ENCODE measurements at regions not wholly inside any gene's neighbourhood (a gene's known extent, or its start where the extent isn't known, plus 50 kb on each side); places are given as distances from the start of the nearest gene placed in this dataset.

GRCh38 chr7:79732535-79732934, 279.1 kb upstream of the MAGI2 start:
- no peak overlapping the region for H3K4me3 ChIP-seq (ENCODE audit: control insufficient read depth, low read depth, low read length)
- DNase-seq (ENCODE audit: low read depth), result no peak
- TF ChIP-seq CTCF (IDR thresholded peaks at IDR 0.05; ENCODE audit: control insufficient read depth, insufficient read depth, low read depth, low read length, missing control alignments), result no peak

DNA sequence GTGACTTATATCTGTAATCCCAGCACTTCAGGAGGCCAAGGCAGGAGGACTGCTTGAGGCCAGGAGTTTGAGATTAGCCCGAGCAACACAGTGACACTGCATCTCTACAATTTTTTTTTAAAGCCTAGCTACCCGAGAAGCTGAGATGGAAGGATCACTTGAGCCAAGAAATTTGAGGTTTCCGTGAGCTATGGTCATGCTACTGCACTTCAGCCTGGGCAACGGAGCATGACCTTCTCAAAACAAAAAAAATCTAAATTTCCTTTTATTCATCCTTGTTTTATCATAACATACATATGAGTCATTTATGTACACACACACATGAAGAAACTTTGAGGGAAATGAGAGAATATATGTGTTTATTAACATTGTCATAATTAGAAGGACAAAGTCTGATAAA, 277.5 kb upstream of the MAGI2 start:
- TF ChIP-seq CTCF (IDR thresholded peaks at IDR 0.05; ENCODE audit: control insufficient read depth, insufficient read depth, low read depth, low read length, missing control alignments), result no peak
- DNase-seq (ENCODE audit: low read depth), result no peak
- no peak overlapping the region for H3K4me3 ChIP-seq (ENCODE audit: control insufficient read depth, low read depth, low read length)

DNA sequence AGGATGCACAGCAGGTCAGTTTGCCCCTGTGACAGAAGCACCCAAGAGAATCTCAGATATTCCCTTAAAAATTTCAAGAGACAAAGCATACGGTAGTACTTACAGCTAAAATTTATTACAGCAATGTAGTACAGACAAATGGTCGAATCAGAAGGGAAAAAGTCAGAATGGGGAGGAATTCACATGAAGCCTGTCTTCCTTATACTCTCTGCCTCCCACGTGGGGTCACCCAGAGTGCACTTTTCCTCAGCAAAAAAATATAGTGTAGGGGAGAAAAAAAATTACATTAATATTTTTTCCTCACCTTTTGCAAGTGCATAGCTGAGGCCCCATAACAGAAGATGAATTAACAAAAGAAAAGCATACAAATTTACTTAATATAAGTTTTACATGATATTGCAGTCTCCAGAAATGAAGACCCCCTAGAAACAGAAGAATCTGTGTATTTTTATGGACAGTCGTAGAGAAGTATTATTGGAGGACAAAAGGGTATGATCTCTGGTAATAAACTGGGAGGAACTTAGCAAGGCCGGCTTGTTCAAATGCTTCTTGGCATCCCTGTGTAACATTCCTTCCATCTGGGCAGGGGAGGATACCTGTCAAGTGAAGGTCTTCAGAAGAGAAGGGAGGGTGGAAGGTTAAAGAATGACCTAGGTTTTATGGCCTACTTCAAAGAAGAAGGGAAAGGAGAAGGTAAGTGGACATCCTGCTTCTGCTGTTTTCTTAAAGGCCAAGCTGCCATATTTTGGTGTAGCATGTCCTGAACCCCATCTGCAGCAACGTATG, 270.6 kb upstream of the MAGI2 start:
- DNase-seq (ENCODE audit: low read depth), result no peak
- H3K4me3 ChIP-seq (ENCODE audit: control insufficient read depth, low read depth, low read length), result no peak overlapping the region
- no peak for TF ChIP-seq CTCF (IDR thresholded peaks at IDR 0.05; ENCODE audit: control insufficient read depth, insufficient read depth, low read depth, low read length, missing control alignments)

GRCh38 chr7:79722217-79722616, 268.8 kb upstream of the MAGI2 start:
- H3K4me3 ChIP-seq (ENCODE audit: control insufficient read depth, low read depth, low read length), result no peak overlapping the region
- TF ChIP-seq CTCF (IDR thresholded peaks at IDR 0.05; ENCODE audit: control insufficient read depth, insufficient read depth, low read depth, low read length, missing control alignments), result no peak
- DNase-seq (ENCODE audit: low read depth), result no peak

DNA sequence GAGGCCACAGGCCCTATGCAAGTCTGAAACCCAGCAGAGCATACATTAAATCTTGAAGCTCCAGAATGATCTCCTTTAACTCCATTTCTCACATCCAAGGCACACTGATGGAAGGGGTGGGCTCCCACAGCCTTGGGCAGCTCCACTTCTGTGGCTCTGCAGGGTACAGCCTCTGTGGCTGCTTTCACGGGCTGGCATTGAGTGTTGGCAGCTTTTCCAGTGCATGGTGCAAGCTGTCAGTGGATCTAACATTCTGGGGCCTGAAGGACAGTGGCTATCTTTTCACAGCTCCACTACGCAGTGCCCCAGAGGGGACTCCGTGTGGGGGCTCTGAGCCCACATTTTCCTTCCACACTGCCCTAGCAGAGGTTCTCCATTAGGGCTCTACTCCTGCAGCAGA, 265.7 kb upstream of the MAGI2 start:
- no peak for DNase-seq (ENCODE audit: low read depth)
- no peak overlapping the region for H3K4me3 ChIP-seq (ENCODE audit: control insufficient read depth, low read depth, low read length)
- no peak for TF ChIP-seq CTCF (IDR thresholded peaks at IDR 0.05; ENCODE audit: control insufficient read depth, insufficient read depth, low read depth, low read length, missing control alignments)

- no peak for DNase-seq (ENCODE audit: low read depth)
- no peak overlapping the region for H3K4me3 ChIP-seq (ENCODE audit: control insufficient read depth, low read depth, low read length)
- no peak for TF ChIP-seq CTCF (IDR thresholded peaks at IDR 0.05; ENCODE audit: control insufficient read depth, insufficient read depth, low read depth, low read length, missing control alignments)
These were observed 262.9 kb upstream of the MAGI2 start for GRCh38 chr7:79716329-79716728.

All from AG09309 (cell line).